ENCODE measurements at regions not wholly inside any gene's neighbourhood (a gene's known extent, or its start where the extent isn't known, plus 50 kb on each side); places are given as distances from the start of the nearest gene placed in this dataset.
A peak's percentile ranks its signal among the peaks of the same experiment; 100 is the strongest.

GRCh38 chr6:2562721-2563451 is 187.8 kb downstream of the MYLK4 start:
- no peak for DNase-seq

GRCh38 chr6:2560917-2561698 is 189.6 kb downstream of the MYLK4 start:
- DNase-seq: peak; percentile 64

DNA sequence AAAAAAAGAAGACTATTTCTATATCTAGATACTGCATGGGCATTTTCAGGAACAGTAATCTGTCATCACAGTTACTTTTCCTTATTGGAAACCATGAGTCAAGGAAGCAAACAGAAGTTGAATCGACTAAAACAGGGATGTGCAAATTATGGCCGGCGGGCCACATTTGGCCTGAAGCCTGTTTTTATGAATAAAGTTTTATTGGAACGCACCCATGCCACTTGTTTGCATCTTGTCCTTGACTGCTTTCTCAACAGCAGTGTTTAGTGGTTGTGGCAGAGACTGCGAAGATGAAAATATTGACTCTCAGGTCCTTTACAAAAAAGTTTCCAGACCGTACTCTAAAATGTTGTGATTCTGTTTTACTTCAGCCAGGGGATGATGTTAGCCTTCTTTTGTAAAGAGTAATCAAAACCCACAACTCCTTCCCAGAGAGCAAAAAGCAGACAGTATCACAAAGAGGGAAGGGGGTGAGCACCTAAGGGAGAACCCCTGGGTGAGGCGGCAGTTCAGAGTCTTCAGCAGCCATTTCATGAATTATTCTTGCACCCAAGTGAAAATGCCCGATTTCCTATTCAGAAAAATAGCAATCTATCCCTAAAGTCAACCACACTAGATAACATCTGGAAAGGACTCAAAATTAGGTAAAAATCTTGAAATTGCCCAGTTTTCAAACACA is 190.4 kb downstream of the MYLK4 start:
- DNase-seq: no peak

DNA sequence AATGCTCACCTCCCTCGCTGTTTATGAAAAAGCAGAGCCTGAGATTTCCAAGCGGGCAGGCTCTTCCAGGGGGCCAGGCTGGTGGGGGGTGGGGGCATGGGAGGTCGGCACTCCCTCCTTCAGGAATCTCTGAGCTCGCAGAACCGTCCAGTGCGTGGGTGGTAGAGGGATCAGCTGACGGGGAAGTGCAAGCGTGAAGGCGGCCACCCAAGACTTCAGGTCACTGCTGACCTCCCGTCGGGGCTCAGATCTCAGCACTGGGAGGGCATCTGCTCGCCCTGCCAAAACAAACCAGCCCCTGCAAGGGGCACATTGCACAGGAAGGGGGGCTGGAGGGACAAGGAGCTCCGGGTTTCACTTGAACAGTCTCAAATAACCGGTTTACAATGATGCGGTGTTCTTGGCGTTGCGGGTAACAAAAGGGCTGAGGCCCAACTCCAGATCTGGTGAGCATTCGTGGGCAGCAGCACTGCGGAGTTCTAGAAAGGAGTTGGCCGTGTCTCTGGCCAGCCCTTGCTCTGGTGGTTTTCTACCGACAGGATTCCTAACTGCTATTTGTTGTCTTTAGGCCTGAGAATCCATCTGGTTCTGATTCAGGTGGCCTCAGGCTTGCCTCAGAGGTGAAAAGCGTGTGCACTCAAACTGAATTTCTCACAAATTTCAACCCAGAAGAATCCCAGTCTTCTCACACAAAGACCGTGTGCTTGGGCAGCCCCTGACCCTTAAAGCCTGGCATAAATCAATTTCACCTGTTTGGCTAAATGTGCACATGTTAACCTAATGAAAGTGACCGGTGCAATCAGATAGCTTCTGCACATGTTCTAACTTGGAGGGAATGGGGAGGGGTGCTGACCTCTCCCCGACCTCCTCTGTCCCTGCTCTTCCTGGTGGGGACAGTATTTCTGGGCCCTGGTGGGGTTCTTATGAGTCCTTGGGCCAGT is 191.6 kb downstream of the MYLK4 start:
- DNase-seq: peak; percentile 66

DNA sequence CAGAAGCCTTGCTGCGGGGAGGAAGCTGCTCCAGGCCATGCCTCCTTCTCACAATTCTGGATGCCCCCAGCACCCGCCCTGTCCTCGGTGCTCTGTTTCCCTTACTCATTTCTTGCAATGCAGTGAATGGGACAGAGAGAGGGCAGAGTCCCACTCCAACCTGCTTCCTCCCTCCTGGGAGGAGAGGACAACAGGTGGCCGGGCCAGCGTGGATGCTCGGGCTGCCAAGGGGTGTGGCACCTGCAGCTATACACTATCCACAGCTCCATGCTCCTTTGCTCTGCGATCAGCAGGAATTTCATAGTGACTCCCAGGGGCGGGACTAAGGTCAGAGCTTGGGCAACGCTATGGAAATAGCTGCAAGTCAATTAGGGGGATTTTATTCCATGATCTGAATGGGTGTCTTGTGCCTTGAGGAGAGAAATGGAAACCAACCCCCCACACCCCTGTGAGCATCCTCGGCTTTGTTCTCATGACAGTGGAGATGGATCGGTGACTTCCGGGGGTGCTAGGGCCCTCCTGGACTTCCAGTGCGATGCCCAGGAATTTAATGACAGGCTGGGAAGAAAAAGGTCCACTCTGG is 192.5 kb downstream of the MYLK4 start:
- DNase-seq: no peak

DNA sequence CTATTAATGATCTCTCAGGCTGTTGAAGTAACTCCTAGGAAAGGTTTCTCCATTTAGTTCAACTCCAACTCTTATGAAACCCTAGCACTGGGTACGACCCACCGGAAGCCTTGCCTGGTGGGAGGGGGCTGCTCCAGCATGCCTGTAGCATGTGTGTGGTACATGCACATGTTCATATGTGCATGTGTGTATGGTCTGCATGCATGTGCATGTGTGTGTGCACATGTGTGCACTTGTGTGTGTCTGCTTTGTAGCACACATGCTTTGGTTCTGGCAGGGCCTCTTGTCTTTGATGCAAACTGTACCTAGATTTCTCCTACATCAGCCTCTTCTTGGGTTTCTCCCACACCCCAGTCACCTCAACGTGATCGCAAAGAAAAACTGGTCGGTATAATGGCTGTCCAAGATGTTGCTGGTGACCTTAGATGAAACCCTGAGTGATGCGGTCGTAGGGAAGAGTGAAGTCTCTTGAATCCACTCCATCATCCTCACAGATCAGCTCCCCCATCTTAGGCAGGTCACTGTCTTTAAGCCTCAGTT is 193.5 kb downstream of the MYLK4 start:
- DNase-seq: no peak

GRCh38 chr6:2556761-2557160 is 194.0 kb downstream of the MYLK4 start:
- no peak for DNase-seq

GRCh38 chr6:2554651-2555260 is 196.0 kb downstream of the MYLK4 start:
- peak; percentile 63 for DNase-seq

GRCh38 chr6:2552526-2553154 is 198.1 kb downstream of the MYLK4 start:
- no peak for DNase-seq

DNA sequence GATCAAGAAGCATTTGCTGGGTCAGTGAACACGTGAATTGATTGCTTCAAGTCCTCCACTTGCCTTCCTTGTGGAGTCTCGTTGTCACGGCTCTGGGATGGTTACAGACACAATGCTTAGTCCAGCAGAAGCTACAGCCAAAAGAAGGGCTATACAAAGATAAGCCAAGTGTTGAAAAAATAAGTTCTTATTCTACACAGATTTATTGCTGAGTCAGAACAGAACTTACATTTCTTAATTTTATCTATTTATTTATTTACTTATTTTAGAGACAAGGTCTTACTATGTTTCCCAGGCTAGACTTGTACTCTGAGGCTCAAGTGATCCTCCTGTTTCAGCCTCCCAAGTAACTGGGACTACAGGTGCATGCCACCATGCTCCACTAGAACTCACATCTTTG is 199.0 kb downstream of the MYLK4 start:
- no peak for DNase-seq

- DNase-seq: no peak
Measured at GRCh38 chr6:2550247-2550646, 200.5 kb downstream of the MYLK4 start.

- DNase-seq: peak; percentile 64
Measured at GRCh38 chr6:2549834-2550233, 200.9 kb downstream of the MYLK4 start.

GRCh38 chr6:2547355-2547754 is 203.4 kb downstream of the MYLK4 start:
- no peak for DNase-seq

DNA sequence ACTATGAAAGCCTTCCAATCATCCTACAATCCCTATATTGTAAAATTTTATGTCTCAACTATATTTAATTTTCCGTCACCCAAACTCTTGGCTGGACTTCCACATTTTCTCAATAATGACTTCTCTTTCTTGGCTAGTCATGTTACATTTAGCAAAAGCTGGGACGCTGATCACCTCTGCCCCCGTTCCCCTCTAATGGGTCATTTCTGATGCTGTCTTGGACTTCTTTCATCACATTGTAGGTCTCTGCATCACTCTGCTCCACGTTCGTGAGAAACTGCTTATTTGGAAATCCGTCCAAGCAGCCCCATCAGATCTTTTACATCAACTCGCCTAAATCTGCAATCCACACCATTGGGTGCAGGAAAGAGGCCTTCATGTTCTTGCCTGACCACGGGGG is 203.8 kb downstream of the MYLK4 start:
- no peak for DNase-seq

- DNase-seq: no peak
Measured at GRCh38 chr6:2545383-2546038, 205.2 kb downstream of the MYLK4 start.

DNA sequence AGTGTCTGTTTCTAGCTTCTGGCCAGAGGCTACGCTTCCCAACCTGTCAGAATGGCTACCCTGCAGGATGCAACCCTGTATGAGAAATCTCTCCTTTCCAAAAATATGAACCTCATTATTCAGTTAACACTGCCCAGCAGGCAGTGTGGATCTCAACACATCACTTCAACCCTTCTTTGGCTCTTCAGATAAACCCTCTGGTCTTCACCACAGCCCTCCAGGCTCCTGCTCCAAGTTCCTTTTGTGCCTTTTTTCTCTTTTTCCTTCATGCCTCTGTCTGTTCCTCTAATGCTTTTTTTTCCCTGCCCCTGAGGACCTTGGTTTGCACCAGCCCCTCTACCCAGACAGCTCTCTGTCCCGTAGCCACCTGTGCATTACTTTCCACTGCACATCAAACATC is 207.4 kb downstream of the MYLK4 start:
- DNase-seq: no peak

- DNase-seq: no peak
Measured at GRCh38 chr6:2542858-2543218, 207.9 kb downstream of the MYLK4 start.

GRCh38 chr6:2542101-2542857 is 208.4 kb downstream of the MYLK4 start:
- no peak for DNase-seq

DNA sequence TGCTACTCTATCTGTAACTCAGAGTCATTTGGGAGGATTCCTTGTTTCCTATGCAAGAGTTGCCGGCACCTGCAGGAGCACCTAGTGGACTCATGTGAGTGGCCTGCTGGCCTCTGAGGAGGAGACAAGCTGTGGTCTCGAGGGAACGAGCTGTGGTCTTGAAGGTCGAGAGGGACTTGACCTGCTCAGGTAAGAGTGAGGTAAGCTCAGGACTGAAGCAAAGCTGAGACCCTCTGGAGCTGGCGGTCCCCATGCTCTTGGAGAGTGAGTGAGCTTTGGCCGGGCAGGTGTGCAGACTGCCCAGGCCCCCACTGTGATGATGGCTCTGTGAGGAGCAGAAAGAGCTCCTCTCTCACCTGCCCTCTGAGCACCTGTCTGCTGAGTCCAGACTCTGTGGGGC is 214.3 kb downstream of the MYLK4 start:
- DNase-seq: no peak

GRCh38 chr6:2535506-2535905 is 215.2 kb downstream of the MYLK4 start:
- no peak for DNase-seq

Data from eye (tissue), 1 donor.